ENCODE measurements at regions not wholly inside any gene's neighbourhood (a gene's known extent, or its start where the extent isn't known, plus 50 kb on each side); places are given as distances from the start of the nearest gene placed in this dataset.

DNA sequence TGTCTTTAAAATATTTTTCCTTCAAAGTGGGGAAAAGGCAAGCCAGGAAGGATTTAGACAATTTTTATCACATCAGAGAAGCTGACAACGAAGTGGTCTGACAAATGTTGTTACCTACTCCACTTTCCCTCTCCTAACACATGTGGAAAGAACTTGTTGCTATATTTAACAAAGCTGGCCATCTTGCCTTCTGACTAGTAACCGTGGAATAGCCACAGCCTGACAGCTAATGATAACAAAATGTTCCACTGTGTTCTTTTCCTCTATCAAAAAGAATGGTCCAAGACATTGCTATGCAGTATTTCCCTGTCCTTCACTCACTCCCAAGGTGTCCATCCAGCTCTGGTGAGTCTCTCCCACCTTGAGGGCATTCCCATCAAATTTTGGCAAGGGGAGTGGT is 481.4 kb upstream of the THBS1 start:
- Histone ChIP-seq H3K4me3 (ENCODE audit: low read depth, low read length, poor library complexity, severe bottlenecking) (no peak overlapping the region), H3K4me1 (ENCODE audit: insufficient read depth, low read length, poor library complexity, severe bottlenecking) (no peaks in the 10 kb centered on the region), H3K4me2 (ENCODE audit: low read length) (no peak overlapping the region), H2AFZ (ENCODE audit: low read length) (no peak overlapping the region), H3K79me2 (ENCODE audit: insufficient read depth, low read depth, low read length) (no peaks in the 10 kb centered on the region), H3K36me3 (ENCODE audit: insufficient read depth, low read length) (no peaks in the 10 kb centered on the region), H3K9me3 (ENCODE audit: low read length) (no peaks in the 10 kb centered on the region), H3K27ac (ENCODE audit: low read depth, low read length, poor library complexity, severe bottlenecking) (no peak overlapping the region), H4K20me1 (ENCODE audit: insufficient read depth, low read length) (no peaks in the 10 kb centered on the region), H3K9me2 (ENCODE audit: insufficient read depth, low read length) (no peaks in the 10 kb centered on the region)
- ChIA-PET POLR2A (interaction anchor here (0.6 kb wide), 1 partner anchor 178 kb away, joined by 3 read pairs; no protein-coding TSS in a partner anchor), CTCF (ENCODE audit: unreplicated experiment) (no interaction called here)
- DNase-seq (ENCODE audit: low spot score), result no peak
- intact Hi-C loops (cut with micrococcal nuclease; ENCODE audit: unreplicated experiment), result no loop called here
- BruUV-seq (replicated peaks), result no TSS peak
- TF ChIP-seq, protein P1, sequence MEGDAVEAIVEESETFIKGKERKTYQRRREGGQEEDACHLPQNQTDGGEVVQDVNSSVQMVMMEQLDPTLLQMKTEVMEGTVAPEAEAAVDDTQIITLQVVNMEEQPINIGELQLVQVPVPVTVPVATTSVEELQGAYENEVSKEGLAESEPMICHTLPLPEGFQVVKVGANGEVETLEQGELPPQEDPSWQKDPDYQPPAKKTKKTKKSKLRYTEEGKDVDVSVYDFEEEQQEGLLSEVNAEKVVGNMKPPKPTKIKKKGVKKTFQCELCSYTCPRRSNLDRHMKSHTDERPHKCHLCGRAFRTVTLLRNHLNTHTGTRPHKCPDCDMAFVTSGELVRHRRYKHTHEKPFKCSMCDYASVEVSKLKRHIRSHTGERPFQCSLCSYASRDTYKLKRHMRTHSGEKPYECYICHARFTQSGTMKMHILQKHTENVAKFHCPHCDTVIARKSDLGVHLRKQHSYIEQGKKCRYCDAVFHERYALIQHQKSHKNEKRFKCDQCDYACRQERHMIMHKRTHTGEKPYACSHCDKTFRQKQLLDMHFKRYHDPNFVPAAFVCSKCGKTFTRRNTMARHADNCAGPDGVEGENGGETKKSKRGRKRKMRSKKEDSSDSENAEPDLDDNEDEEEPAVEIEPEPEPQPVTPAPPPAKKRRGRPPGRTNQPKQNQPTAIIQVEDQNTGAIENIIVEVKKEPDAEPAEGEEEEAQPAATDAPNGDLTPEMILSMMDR (conservative IDR thresholded peaks at IDR 0.05; ENCODE audit: low read length), result no peak
- no peak for TF ChIP-seq EZH2phosphoT487 (IDR thresholded peaks at IDR 0.05; ENCODE audit: borderline replicate concordance, low read depth, low read length)

DNA sequence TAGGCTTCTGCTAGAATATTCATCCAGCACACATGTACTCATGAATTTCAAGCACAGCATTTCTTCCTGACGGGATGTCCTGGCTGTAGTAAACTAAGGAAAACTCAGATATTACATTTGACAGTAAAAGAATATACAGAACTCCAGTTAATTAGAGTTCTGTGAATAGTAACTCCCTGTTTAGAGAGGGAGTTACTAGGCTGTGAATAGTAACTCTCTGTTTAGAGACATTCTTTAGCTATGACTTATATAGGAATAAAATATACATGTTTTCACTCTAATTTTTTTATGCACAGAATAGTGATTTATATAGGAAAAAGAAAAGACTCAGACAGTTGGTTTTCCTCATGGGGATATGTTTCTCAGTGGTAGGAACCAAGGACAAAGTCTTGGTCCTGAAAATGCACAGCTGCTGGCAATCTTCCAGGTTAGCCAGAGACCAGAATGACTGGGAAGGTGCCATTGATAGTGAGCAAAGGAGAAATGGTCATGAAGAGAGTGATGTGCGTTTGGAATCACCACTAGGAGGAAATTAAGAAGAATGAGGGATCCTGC is 480.7 kb upstream of the THBS1 start:
- TF ChIP-seq EZH2phosphoT487 (IDR thresholded peaks at IDR 0.05; ENCODE audit: borderline replicate concordance, low read depth, low read length), result no peak
- TF ChIP-seq, protein P1 (conservative IDR thresholded peaks at IDR 0.05; ENCODE audit: low read length), result no peak
- no peak for DNase-seq (ENCODE audit: low spot score)
- Histone ChIP-seq H3K79me2 (ENCODE audit: insufficient read depth, low read depth, low read length) (no peaks in the 10 kb centered on the region), H3K4me1 (ENCODE audit: insufficient read depth, low read length, poor library complexity, severe bottlenecking) (no peaks in the 10 kb centered on the region), H3K27ac (ENCODE audit: low read depth, low read length, poor library complexity, severe bottlenecking) (no peak overlapping the region), H3K9me2 (ENCODE audit: insufficient read depth, low read length) (no peaks in the 10 kb centered on the region), H2AFZ (ENCODE audit: low read length) (no peak overlapping the region), H3K36me3 (ENCODE audit: insufficient read depth, low read length) (no peaks in the 10 kb centered on the region), H3K4me3 (ENCODE audit: low read depth, low read length, poor library complexity, severe bottlenecking) (no peak overlapping the region), H3K4me2 (ENCODE audit: low read length) (no peak overlapping the region), H3K9me3 (ENCODE audit: low read length) (no peaks in the 10 kb centered on the region), H4K20me1 (ENCODE audit: insufficient read depth, low read length) (no peaks in the 10 kb centered on the region)
- ChIA-PET CTCF (ENCODE audit: unreplicated experiment) (no interaction called here), POLR2A (interaction anchor here (0.6 kb wide), 1 partner anchor 178 kb away, joined by 3 read pairs; no protein-coding TSS in a partner anchor)
- intact Hi-C loops (cut with micrococcal nuclease; ENCODE audit: unreplicated experiment), result no loop called here
- no TSS peak for BruUV-seq (replicated peaks)

- intact Hi-C loops (cut with micrococcal nuclease; ENCODE audit: unreplicated experiment), result no loop called here
- H3K36me3 ChIP-seq (ENCODE audit: insufficient read depth, low read length), result no peaks in the 10 kb centered on the region
- POLR2A ChIA-PET, result no interaction called here
- no peaks in the 10 kb centered on the region for H3K79me2 ChIP-seq (ENCODE audit: insufficient read depth, low read depth, low read length)
- no peak for TF ChIP-seq EZH2phosphoT487 (IDR thresholded peaks at IDR 0.05; ENCODE audit: borderline replicate concordance, low read depth, low read length)
- CTCF ChIA-PET (ENCODE audit: unreplicated experiment), result no interaction called here
- H3K27ac ChIP-seq (ENCODE audit: low read depth, low read length, poor library complexity, severe bottlenecking), result no peak overlapping the region
- no peaks in the 10 kb centered on the region for H3K9me2 ChIP-seq (ENCODE audit: insufficient read depth, low read length)
- H3K9me3 ChIP-seq (ENCODE audit: low read length), result no peaks in the 10 kb centered on the region
- no TSS peak for BruUV-seq (replicated peaks)
- no peak for DNase-seq (ENCODE audit: low spot score)
- H3K4me1 ChIP-seq (ENCODE audit: insufficient read depth, low read length, poor library complexity, severe bottlenecking), result no peaks in the 10 kb centered on the region
- no peaks in the 10 kb centered on the region for H4K20me1 ChIP-seq (ENCODE audit: insufficient read depth, low read length)
- no peak overlapping the region for H3K4me2 ChIP-seq (ENCODE audit: low read length)
- no peak overlapping the region for H2AFZ ChIP-seq (ENCODE audit: low read length)
- H3K4me3 ChIP-seq (ENCODE audit: low read depth, low read length, poor library complexity, severe bottlenecking), result no peak overlapping the region
Observed at GRCh38 chr15:39102431-39102830, 478.4 kb upstream of the THBS1 start.

All from OCI-LY7 (cell line).